Non-pigmented ciliary epithelial cell (primary cell): ENCODE measurements at regions not wholly inside any gene's neighbourhood (a gene's known extent, or its start where the extent isn't known, plus 50 kb on each side); places are given as distances from the start of the nearest gene placed in this dataset.
"Not testable (repeated sequence)": the region's sequence is repeated elsewhere in the genome, so short reads cannot be mapped to it uniquely, and the experiment has no call there.

Experiments
- DNase-seq: peaks from one replicate; pipeline ENCODE4 v3.0.0-alpha.2; 2010; ENCODE audit warnings: low read depth

- DNase-seq = no peak
These were observed 80.7 kb upstream of the LRPAP1 start for GRCh38 chr4:3612934-3613333.

DNA sequence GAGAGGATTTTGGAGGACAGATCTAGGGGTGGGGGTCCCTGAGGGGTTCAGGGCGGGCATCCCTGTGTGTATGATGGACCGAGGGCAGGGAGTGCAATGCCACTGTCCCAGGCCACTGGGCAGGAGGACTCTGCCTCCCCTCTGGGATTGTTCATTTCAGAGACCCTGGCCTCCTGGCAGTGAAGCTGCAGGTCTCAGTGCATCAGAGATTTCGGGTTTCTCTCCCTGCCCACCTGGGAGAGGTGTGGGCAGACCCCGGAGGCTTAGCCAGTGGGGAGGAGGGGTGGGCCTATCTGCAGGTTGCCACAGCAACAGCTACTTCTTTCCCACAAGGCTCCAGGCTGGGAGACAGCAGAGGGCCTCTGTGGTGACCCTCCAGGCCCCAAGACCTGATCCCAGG lies 80.1 kb upstream of the LRPAP1 start:
- no peak for DNase-seq

DNA sequence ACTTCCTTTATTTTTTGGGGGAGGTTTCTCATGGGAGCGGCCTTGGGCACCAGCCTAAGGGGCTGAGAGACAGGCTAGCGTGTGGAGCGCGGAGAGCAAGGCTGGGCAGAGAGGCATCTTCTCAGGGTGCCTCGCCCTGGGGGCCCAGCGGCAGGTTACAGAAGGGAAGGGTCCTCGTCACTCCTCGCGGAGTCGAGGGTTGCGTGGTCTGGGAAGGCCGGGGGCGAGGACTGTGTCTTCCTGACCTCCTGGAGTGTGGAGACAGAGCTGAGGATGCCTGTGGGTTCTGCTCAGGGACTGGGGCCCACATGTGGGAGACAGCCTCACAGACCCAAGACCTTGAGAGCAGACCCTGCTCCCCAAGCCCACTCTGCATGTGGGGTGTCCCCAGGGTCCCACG lies 79.6 kb upstream of the LRPAP1 start:
- no peak for DNase-seq

DNA sequence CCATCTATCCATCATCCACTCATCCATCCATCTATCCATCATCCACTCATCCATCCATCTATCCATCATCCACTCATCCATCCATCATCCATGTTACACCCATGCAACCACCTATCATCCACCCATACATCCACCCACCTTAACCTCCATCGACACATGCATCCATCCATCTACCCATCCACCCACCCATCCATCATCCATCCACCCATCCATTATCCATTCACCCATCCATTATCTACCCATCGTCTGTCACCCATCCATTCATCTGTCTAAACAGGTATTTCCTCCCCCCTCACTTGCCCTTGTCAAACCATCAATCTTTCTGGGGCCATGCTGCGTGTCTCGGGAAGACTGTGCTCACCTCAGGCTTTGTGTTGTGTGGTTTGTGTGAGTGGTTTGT lies 78.6 kb upstream of the LRPAP1 start:
- not testable (repeated sequence) for DNase-seq

DNA sequence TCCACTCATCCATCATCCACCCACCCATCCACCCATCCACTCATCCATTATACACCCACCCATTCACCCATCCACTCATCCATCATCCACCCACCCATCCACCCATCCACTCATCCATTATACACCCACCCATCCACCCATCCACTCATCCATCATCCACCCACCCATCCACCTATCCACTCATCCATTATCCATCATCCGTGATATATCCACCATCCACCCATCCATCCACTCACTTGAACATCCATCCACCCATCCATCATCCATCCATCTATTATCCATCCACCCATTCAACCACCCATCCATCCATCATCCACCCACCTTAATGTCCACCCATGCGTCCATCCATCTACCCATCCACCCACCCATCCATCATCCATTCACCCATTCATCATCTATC lies 77.7 kb upstream of the LRPAP1 start:
- not testable (repeated sequence) for DNase-seq

GRCh38 chr4:3607690-3608552 lies 75.7 kb upstream of the LRPAP1 start:
- no peak for DNase-seq

GRCh38 chr4:3606850-3607249 lies 74.6 kb upstream of the LRPAP1 start:
- not testable (repeated sequence) for DNase-seq

DNA sequence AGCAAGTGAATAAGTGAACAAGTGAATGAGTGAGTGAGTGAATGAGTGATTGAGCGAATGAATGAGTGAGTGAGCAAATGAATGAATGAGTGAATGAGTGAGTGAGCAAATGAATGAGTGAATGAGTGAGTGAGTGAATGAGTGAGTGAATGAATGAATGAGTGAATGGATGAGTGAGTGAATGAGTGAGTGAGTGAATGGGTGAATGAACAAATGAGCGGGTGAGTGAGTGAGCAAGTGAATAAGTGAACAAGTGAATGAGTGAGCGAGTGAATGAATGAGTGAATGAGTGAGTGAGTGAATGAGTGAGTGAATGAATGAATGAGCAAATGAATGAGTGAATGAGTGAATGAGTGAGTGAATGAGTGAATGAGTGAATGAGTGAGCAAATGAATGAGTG lies 74.0 kb upstream of the LRPAP1 start:
- not testable (repeated sequence) for DNase-seq

- DNase-seq = no peak
These were observed 73.3 kb upstream of the LRPAP1 start for GRCh38 chr4:3605491-3605890.

DNA sequence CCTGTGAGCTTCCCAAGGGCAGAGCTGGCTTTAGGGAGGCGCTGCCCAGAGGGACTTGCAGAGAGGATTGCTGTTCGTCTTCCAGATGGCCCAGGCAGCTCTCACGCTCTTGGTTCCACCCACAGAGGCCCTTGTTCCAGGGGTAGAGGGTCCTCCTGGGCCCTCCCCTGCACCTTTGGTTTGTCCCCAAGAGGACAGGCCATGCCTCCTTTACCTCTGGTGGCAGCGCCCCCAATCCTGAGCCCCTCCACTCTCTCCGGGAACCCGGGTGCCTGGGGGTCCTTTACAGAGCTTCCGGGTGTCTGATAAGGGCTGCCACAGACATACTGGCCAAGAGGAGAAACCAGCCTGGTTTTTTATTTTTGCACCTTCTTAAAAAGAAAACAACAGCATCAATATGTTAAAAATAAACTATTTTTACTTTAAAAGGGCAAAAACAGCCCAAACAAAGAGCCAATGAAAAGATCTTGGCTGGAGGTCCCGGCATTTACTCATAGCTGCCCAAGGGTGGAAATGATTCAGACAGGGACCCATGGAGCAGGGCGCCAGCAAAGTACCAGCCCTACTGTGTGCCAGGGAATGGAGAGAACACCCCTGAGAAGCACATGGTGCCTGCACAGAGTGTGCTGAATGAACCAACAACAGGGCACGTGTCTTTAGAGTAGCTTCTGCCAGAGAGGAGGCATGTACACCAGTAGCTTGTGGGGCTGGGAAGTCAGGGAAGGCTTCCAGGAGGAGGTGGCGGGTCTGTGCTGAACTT lies 70.8 kb upstream of the LRPAP1 start:
- DNase-seq = not testable (repeated sequence)

DNA sequence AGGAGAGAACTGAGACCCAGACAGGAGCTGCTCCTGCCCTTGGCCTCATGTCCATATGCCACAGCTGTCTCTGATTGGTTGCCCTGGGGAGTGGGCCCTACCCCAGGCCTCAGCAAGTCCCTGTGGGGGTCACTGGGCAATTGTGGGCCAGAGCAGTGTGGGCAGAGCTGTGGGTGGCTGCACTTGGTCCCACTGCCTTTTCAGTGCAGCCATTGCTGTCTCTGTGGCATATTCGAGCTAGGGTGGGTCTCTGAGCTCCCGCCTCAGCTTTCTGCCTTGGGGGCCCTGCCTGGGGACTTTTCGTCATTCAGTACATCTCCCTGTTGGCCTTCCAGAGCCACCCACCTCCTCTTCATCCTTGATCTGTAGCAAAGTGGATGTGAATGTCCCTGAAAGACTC lies 69.8 kb upstream of the LRPAP1 start:
- no peak for DNase-seq

- DNase-seq = not testable (repeated sequence)
These were observed 69.0 kb upstream of the LRPAP1 start for GRCh38 chr4:3601108-3601690.

- no peak for DNase-seq
These were observed 67.7 kb upstream of the LRPAP1 start for GRCh38 chr4:3599951-3600350.

- no peak for DNase-seq
These were observed 66.5 kb upstream of the LRPAP1 start for GRCh38 chr4:3598695-3599227.

DNA sequence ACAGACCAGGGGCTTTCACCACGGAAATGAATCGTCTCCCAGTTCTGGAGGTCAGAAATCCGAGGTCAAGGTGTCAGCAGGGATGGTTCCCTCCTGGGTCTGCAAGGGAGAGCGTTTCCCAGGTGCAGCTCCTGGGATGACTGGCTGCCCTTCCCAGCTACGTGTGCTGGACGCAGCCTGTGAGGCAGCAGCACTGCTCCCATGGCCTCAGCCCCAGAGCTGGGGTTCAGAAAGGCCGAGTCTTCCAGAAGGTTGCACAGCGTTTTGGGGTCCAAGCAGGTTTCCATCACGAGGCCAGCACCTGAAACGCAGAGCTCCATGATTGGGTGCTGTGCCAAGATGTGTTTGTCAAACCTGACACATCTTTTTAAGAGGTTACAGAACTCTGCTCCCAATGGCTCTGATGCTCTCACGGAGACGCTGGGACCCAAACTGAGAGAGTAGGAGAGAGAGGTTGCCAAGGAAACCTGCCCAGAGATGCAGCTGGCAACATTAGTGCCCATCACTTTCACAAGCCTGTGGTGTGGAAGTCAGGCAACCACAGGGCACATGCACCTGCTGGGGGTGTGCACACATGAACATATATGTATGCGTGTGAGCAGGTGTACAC lies 65.8 kb upstream of the LRPAP1 start:
- DNase-seq = not testable (repeated sequence)

GRCh38 chr4:3596957-3597733 lies 64.9 kb upstream of the LRPAP1 start:
- not testable (repeated sequence) for DNase-seq

- not testable (repeated sequence) for DNase-seq
These were observed 63.5 kb upstream of the LRPAP1 start for GRCh38 chr4:3595627-3596291.

GRCh38 chr4:3594751-3595150 lies 62.5 kb upstream of the LRPAP1 start:
- DNase-seq = not testable (repeated sequence)

- not testable (repeated sequence) for DNase-seq
These were observed 58.0 kb upstream of the LRPAP1 start for GRCh38 chr4:3589946-3590924.

GRCh38 chr4:3589379-3589778 lies 57.2 kb upstream of the LRPAP1 start:
- not testable (repeated sequence) for DNase-seq
